H1 (cell line): ENCODE measurements at regions not wholly inside any gene's neighbourhood (a gene's known extent, or its start where the extent isn't known, plus 50 kb on each side); places are given as distances from the start of the nearest gene placed in this dataset.

Experiments
- CTCF ChIP-seq, 3 experiments: IDR thresholded peaks; 1 replicate in 2 of 3; 2 replicates in 1 of 3; pipeline versions ENCODE4 v1.5.1 to v1.6.1; 2011; ENCODE audit warnings: low read length in 3 of 3, mild to moderate bottlenecking in 3 of 3, inconsistent platforms in 2 of 3, low read depth in 1 of 3, moderate library complexity in 1 of 3; ENCODE audit not compliant: insufficient read depth in 1 of 3; ENCODE audit errors: control extremely low read depth in 1 of 3
- EZH2 ChIP-seq: fragments of 200-600 bp; sonication (generic); IDR thresholded peaks from 2 replicates; pipeline ENCODE4 v1.7.1; 2012; ENCODE audit warnings: low read depth, mild to moderate bottlenecking, moderate library complexity, low read length, inconsistent platforms; ENCODE audit not compliant: severe bottlenecking
- JUND ChIP-seq: IDR thresholded peaks from 2 replicates; pipeline ENCODE4 v1.6.1; 2011; ENCODE audit warnings: mild to moderate bottlenecking, improper control_type of control experiment, low read length
- MAX ChIP-seq: IDR thresholded peaks from 2 replicates; pipeline ENCODE4 v1.6.1; 2012; ENCODE audit warnings: inconsistent platforms
- POLR2AphosphoS5 ChIP-seq: IDR thresholded peaks from 2 replicates; pipeline ENCODE4 v1.6.1; 2011; ENCODE audit warnings: low read depth, low read length
- RAD21 ChIP-seq, 2 experiments: IDR thresholded peaks in 1 of 2; conservative IDR thresholded peaks in 1 of 2; 2 replicates each; pipeline ENCODE4 v1.6.1; 2011; ENCODE audit warnings: low read depth in 2 of 2, low read length in 2 of 2, improper control_type of control experiment in 1 of 2, inconsistent platforms in 1 of 2, mild to moderate bottlenecking in 1 of 2, moderate library complexity in 1 of 2
- RXRA ChIP-seq: IDR thresholded peaks from 2 replicates; pipeline ENCODE4 v1.6.1; 2011; ENCODE audit warnings: low read depth, mild to moderate bottlenecking, low read length, moderate library complexity; ENCODE audit not compliant: insufficient read depth
- SRF ChIP-seq: IDR thresholded peaks from 2 replicates; pipeline ENCODE4 v1.6.1; 2011; ENCODE audit warnings: mild to moderate bottlenecking, low read depth, low read length, moderate library complexity
- USF2 ChIP-seq: IDR thresholded peaks from 2 replicates; pipeline ENCODE4 v1.6.1; 2011; ENCODE audit warnings: low read length, improper control_type of control experiment

GRCh38 chr13:50494138-50494537 is 349.4 kb downstream of the DLEU7 start:
- TF ChIP-seq SRF (no peak), CTCF (IDR thresholded peaks at IDR 0.05; ENCODE audit: control extremely low read depth in 1 of 3, insufficient read depth in 1 of 3, low read depth in 1 of 3, low read length in 3 of 3) (no peak), JUND (no peak), RAD21 (IDR thresholded peaks at IDR 0.05 in 1 of 2, conservative IDR thresholded peaks at IDR 0.05 in 1 of 2; ENCODE audit: low read depth in 2 of 2, low read length in 2 of 2) (no peak), USF2 (no peak), MAX (no peak), RXRA (no peak), POLR2AphosphoS5 (no peak), EZH2 (no peak)
